K562 (cell line): ENCODE measurements at regions not wholly inside any gene's neighbourhood (a gene's known extent, or its start where the extent isn't known, plus 50 kb on each side); places are given as distances from the start of the nearest gene placed in this dataset.

Experiments
- ATAC-seq: fragments of 200-7000 bp; cut with Tn5 transposase; 3 replicates; pipeline ENCODE4 v1.9.1; 2020; ENCODE audit warnings: moderate library complexity
- BruUV-seq: library from RNA; stranded (reverse); fragments of 400-500 nt; replicated peaks from 2 replicates; lab custom pipeline; 2021; lab: Mats Ljungman, UMichigan
- CTCF ChIA-PET: fragments of 300-600 bp; formaldehyde crosslinking; extraction: SDS; loops from one replicate; lab custom pipeline; 2021; ENCODE audit warnings: low intra/inter-chr PET ratio; lab: Yijun Ruan, JAX
- POLR2A ChIA-PET: fragments of 300-600, 350-650 bp; sonication (Branson Sonifier 250); formaldehyde crosslinking; extraction: SDS; loops from one replicate; lab custom pipeline; 2021; ENCODE audit warnings: antibody characterized with exemption, inconsistent platforms; lab: Yijun Ruan, JAX
- DNase-seq, 4 experiments: peaks; one replicate each; pipeline versions ENCODE4 v3.0.0 to v3.0.0-alpha.2; 2011 to 2018; ENCODE audit warnings: low spot score in 3 of 4, mixed read lengths in 3 of 4; ENCODE audit errors: extremely low read depth in 1 of 4
- FAIRE-seq: peaks from 2 replicates; lab custom pipeline; 2011; peaks lifted over from hg19 to GRCh38; lab: Jason Lieb, UNC
- H2AFZ ChIP-seq: 2 replicates; pipeline ENCODE4 v1.6.0; 2011; ENCODE audit warnings: low read depth, low read length, control low read depth, inconsistent platforms
- H3K27ac ChIP-seq: fragments of 200-600 bp; 3 replicates; pipeline ENCODE4 v1.8.0; 2011; ENCODE audit warnings: low read depth, mild to moderate bottlenecking, control low read depth, inconsistent platforms, low read length, moderate library complexity, mixed read lengths; ENCODE audit errors: extremely low read depth
- H3K27me3 ChIP-seq, 2 experiments: fragments of 300-600 bp in 1 of 2; 2 replicates in 1 of 2; 3 replicates in 1 of 2; pipeline versions ENCODE4 v1.6.0 to v1.8.0; 2011; ENCODE audit warnings: inconsistent platforms in 2 of 2, low read length in 2 of 2, mild to moderate bottlenecking in 1 of 2, mixed read lengths in 1 of 2, moderate library complexity in 1 of 2; ENCODE audit not compliant: control insufficient read depth in 2 of 2, insufficient read depth in 2 of 2
- H3K36me3 ChIP-seq: fragments of 300-600 bp; 3 replicates; pipeline ENCODE4 v1.8.0; 2011; ENCODE audit warnings: mild to moderate bottlenecking, low read length, inconsistent platforms; ENCODE audit not compliant: control insufficient read depth, insufficient read depth
- H3K4me1 ChIP-seq, 2 experiments: fragments of 200-600 bp in 1 of 2; replicated peaks in 1 of 2; 2 replicates in 1 of 2; 3 replicates in 1 of 2; pipeline versions ENCODE4 v1.5.1 to v1.8.0; 2011; ENCODE audit warnings: inconsistent platforms in 2 of 2, low read length in 2 of 2, mild to moderate bottlenecking in 1 of 2, mixed read lengths in 1 of 2, moderate library complexity in 1 of 2; ENCODE audit not compliant: control insufficient read depth in 2 of 2, insufficient read depth in 2 of 2
- H3K4me2 ChIP-seq: 2 replicates; pipeline ENCODE4 v1.6.1; 2011; ENCODE audit warnings: low read length, control low read depth, inconsistent platforms, mixed read lengths; ENCODE audit not compliant: insufficient read depth
- H3K4me3 ChIP-seq: fragments of 200-600 bp; sonication (generic), shearing (Covaris generic); 2 replicates; pipeline ENCODE4 v1.5.1; 2016; ENCODE audit warnings: control low read depth, inconsistent platforms
- H3K79me2 ChIP-seq: fragments of 200-600 bp; 3 replicates; pipeline ENCODE4 v1.8.0; 2011; ENCODE audit warnings: low read length, inconsistent platforms; ENCODE audit not compliant: control insufficient read depth, insufficient read depth
- H3K9ac ChIP-seq, 2 experiments: 2 replicates each; pipeline versions ENCODE4 v1.6.0 to v1.6.1; 2011; ENCODE audit warnings: low read depth in 2 of 2, low read length in 2 of 2, control low read depth in 1 of 2, inconsistent platforms in 1 of 2, mild to moderate bottlenecking in 1 of 2, mixed read lengths in 1 of 2; ENCODE audit not compliant: insufficient read depth in 1 of 2
- H3K9me1 ChIP-seq: one replicate; pipeline ENCODE4 v1.6.0; 2011; ENCODE audit warnings: inconsistent platforms, mild to moderate bottlenecking, low read length, moderate library complexity; ENCODE audit not compliant: control insufficient read depth, insufficient read depth
- H3K9me3 ChIP-seq: replicated peaks from 2 replicates; pipeline ENCODE4 v1.5.1; 2011; ENCODE audit warnings: low read depth, low read length, inconsistent platforms; ENCODE audit not compliant: control insufficient read depth, insufficient read depth
- H4K20me1 ChIP-seq: replicated peaks from 2 replicates; pipeline ENCODE4 v1.6.1; 2011; ENCODE audit warnings: low read length, inconsistent platforms, mixed read lengths; ENCODE audit not compliant: control insufficient read depth, insufficient read depth
- AFF4 ChIP-seq: sonication (generic); formaldehyde crosslinking; IDR thresholded peaks from 2 replicates; pipeline ENCODE4 v1.8.0; 2023; ENCODE audit warnings: mild to moderate bottlenecking, missing genetic modification reagents
- E4F1 ChIP-seq: fragments of 250-450 bp; sonication (Bioruptor Pico); IDR thresholded peaks from 2 replicates; pipeline ENCODE4 v1.5.0; 2021; ENCODE audit warnings: mild to moderate bottlenecking, borderline replicate concordance
- EGR1 ChIP-seq: fragments of 450-650 bp; conservative IDR thresholded peaks from 2 replicates; pipeline ENCODE4 v1.6.1; 2017; ENCODE audit warnings: mild to moderate bottlenecking
- IRF2 ChIP-seq: sonication (generic); formaldehyde crosslinking; IDR thresholded peaks from 2 replicates; pipeline ENCODE4 v1.8.1; 2022; ENCODE audit warnings: mild to moderate bottlenecking, missing genetic modification reagents
- KDM1A ChIP-seq, 2 experiments: fragments of 450-650 bp; IDR thresholded peaks; 2 replicates each; pipeline ENCODE4 v1.6.1; 2016; ENCODE audit warnings: mild to moderate bottlenecking in 2 of 2
- KDM5B ChIP-seq: fragments of 200-600 bp; sonication (generic); IDR thresholded peaks from 2 replicates; pipeline ENCODE4 v1.6.1; 2012; ENCODE audit warnings: low read depth, mild to moderate bottlenecking, moderate library complexity, low read length, control low read depth, inconsistent platforms; ENCODE audit not compliant: insufficient replicate concordance
- KLF13 ChIP-seq: fragments of 450-650 bp; IDR thresholded peaks from 2 replicates; pipeline ENCODE4 v1.6.1; 2016; ENCODE audit warnings: missing genetic modification characterization, low read depth, mild to moderate bottlenecking, missing compliant biosample characterization, moderate library complexity, borderline replicate concordance
- MBD2 ChIP-seq: sonication (generic); IDR thresholded peaks from 2 replicates; pipeline ENCODE4 v1.6.1; 2016; ENCODE audit warnings: low read depth, borderline replicate concordance
- NR4A1 ChIP-seq, 2 experiments: fragments of 250-450 bp in 1 of 2; fragments of 450-650 bp in 1 of 2; sonication (Bioruptor Pico) in 1 of 2; IDR thresholded peaks; 2 replicates each; pipeline versions ENCODE4 v1.4.0 to v1.6.1; 2016 to 2020; ENCODE audit warnings: mild to moderate bottlenecking in 2 of 2, missing compliant biosample characterization in 1 of 2, missing genetic modification characterization in 1 of 2, moderate library complexity in 1 of 2
- SRSF1 ChIP-seq: fragments of 200-400 bp; formaldehyde crosslinking; IDR thresholded peaks from 2 replicates; pipeline ENCODE4 v1.6.1; 2017; ENCODE audit warnings: mild to moderate bottlenecking, low read depth, low read length, moderate library complexity
- TCFL5 ChIP-seq: fragments of 250-450 bp; sonication (Bioruptor Pico); conservative IDR thresholded peaks from 2 replicates; pipeline ENCODE4 v1.6.1; 2021; ENCODE audit warnings: mild to moderate bottlenecking, moderate library complexity, matching md5 sums
- ZFP1 ChIP-seq: fragments of 450-650 bp; formaldehyde crosslinking; IDR thresholded peaks from 2 replicates; pipeline ENCODE4 v1.4.0; 2020; ENCODE audit warnings: mild to moderate bottlenecking, mixed read lengths
- ZNF134 ChIP-seq: fragments of 250-450 bp; sonication (Bioruptor Pico); conservative IDR thresholded peaks from 2 replicates; pipeline ENCODE4 v1.4.0; 2020
- ZNF282 ChIP-seq: sonication (generic); formaldehyde crosslinking; IDR thresholded peaks from 2 replicates; pipeline ENCODE4 v1.8.1; 2023; ENCODE audit warnings: missing genetic modification reagents
- ZNF511 ChIP-seq: sonication (generic); formaldehyde crosslinking; IDR thresholded peaks from 2 replicates; pipeline ENCODE4 v1.8.0; 2022; ENCODE audit warnings: mild to moderate bottlenecking, missing genetic modification reagents
- WGBS: fragments of 100-300 bp; shearing (Covaris generic); methylation state at CpG from one replicate; pipeline ENCODE4 v1.1.6; 2016; ENCODE audit warnings: low coverage, mixed read lengths; ENCODE audit not compliant: insufficient coverage; ENCODE audit errors: missing lambda C conversion rate; 5-methylcytosine and 5-hydroxymethylcytosine counted together
- in situ Hi-C: fragments of 300-500 bp; cut with MboI; formaldehyde crosslinking; loops from 4 replicates; pipeline ENCODE4 v1.15.0; 2018; ENCODE audit warnings: inconsistent platforms, mixed read lengths
- intact Hi-C: fragments of 100-400 bp; cut with micrococcal nuclease; formaldehyde crosslinking; loops from 2 replicates; pipeline ENCODE4 v1.14.2; 2022

- 16% methylated on average over 9 of the region's 9 CpGs for WGBS
- no peaks in the 10 kb centered on the region for H3K9me1 ChIP-seq
- no peak overlapping the region for H3K9ac ChIP-seq
- ATAC-seq (peak; percentile 80), FAIRE-seq (peak; percentile 73), DNase-seq (peak in 1 of 4 experiments; percentile 78)
- intact Hi-C loops (no loop called here), in situ Hi-C loops (no loop called here)
- H3K79me2 ChIP-seq, result no peaks in the 10 kb centered on the region
- peak overlapping the region; percentile 46; the same call in 2 of the 3 replicates for H3K27ac ChIP-seq
- H3K27me3 ChIP-seq, result no peaks in the 10 kb centered on the region
- H4K20me1 ChIP-seq, result no peaks in the 10 kb centered on the region
- peaks cover 1% of the 10 kb centered on the region in 2 experiments; a peak in 3 of 5 replicates for H3K4me1 ChIP-seq
- H3K9me3 ChIP-seq, result no peaks in the 10 kb centered on the region
- H2AFZ ChIP-seq, result peak overlapping the region; percentile 68
- H3K4me3 ChIP-seq, result no peak overlapping the region
- no peak overlapping the region for H3K4me2 ChIP-seq
- H3K36me3 ChIP-seq, result no peaks in the 10 kb centered on the region
- BruUV-seq, result no TSS peak
- CTCF ChIA-PET, result no interaction called here
- POLR2A ChIA-PET, result interaction anchor here (1.0 kb wide), 1 partner anchor 64 kb away, joined by 3 read pairs; no protein-coding TSS in a partner anchor
- no peak for TF ChIP-seq AFF4 (CRISPR knock-in tag)
- TF ChIP-seq MBD2, result no peak
- TF ChIP-seq E4F1 (CRISPR knock-in tag), result no peak
- TF ChIP-seq EGR1, result peak; percentile 83
- TF ChIP-seq TCFL5, result no peak
- TF ChIP-seq ZNF134 (CRISPR knock-in tag), result no peak
- TF ChIP-seq IRF2 (CRISPR knock-in tag), result no peak
- no peak for TF ChIP-seq KLF13 (tag)
- TF ChIP-seq KDM1A (IDR thresholded peaks at IDR 0.05), result 0 out of 4 replicates have a peak, but pooled peaks of 1 of the 2 experiments have one; percentile 31
- TF ChIP-seq ZFP1 (CRISPR knock-in tag), result no peak
- TF ChIP-seq KDM5B, result no peak
- TF ChIP-seq ZNF282 (CRISPR knock-in tag), result no peak
- TF ChIP-seq ZNF511 (CRISPR knock-in tag), result no peak
- no peak for TF ChIP-seq SRSF1
- TF ChIP-seq NR4A1 (CRISPR knock-in tag; IDR thresholded peaks at IDR 0.05), result no peak
- no peak for TF ChIP-seq NR4A1 (tag; IDR thresholded peaks at IDR 0.05)
Measured at GRCh38 chr2:9057939-9058761, 54.7 kb upstream of the MBOAT2 start.
